ENCODE measurements at regions not wholly inside any gene's neighbourhood (a gene's known extent, or its start where the extent isn't known, plus 50 kb on each side); places are given as distances from the start of the nearest gene placed in this dataset.

- TF ChIP-seq CTCF (IDR thresholded peaks at IDR 0.05; ENCODE audit: low read depth, low read length) (no peak), EZH2phosphoT487 (IDR thresholded peaks at IDR 0.05; ENCODE audit: low read depth) (no peak)
Observed at GRCh38 chr9:78714576-78714975, 417.7 kb downstream of the PSAT1 start.
